GM21367 (cell line): ENCODE measurements at regions not wholly inside any gene's neighbourhood (a gene's known extent, or its start where the extent isn't known, plus 50 kb on each side); places are given as distances from the start of the nearest gene placed in this dataset.
"Not testable (repeated sequence)": the region's sequence is repeated elsewhere in the genome, so short reads cannot be mapped to it uniquely, and the experiment has no call there.

ENCODE experiments used
- ATAC-seq: cut with Tn5 transposase; IDR thresholded peaks from one replicate; pipeline ENCODE4 v1.9.1; 2021; ENCODE audit not compliant: unreplicated experiment

DNA sequence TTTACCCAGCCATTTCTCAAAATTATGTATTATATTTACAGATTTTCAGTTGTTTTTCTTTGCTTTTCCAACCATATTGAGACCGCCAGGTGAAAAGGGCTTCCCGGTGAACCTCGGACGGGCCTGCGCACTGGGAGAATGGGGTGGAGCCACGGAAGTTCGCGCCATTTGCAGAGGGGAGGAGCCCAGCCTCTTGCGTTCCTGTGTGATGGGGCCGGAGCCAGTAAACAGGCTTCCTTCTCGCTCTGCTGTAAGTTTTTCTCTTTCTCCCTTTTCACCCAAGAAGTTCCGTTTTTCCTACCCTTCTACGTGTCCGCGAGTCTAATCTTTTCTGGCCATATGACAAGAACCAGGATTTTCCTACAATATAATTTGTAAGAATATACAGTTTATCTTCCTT lies 1108.8 kb upstream of the SEL1L start:
- no peak for ATAC-seq

GRCh38 chr14:82647088-82647810 lies 1113.6 kb upstream of the SEL1L start:
- no peak for ATAC-seq

DNA sequence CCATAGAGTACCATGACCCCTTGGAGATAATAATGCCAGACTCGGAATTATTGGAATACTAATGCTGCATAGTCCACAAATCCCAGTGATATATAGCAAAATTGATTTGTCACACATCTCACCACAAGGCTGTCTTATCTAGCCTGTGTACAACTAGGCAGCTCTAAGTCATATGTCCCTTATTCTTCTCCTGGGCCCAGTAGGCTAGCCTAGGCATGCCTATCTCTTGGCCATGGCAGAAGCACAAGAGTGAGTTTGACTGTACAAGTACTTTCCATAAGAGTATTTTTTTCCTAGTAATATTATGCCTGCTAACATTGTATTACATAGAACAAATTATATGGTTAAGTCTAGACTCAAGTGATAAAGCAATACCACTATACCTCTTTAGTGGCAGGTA lies 1122.1 kb upstream of the SEL1L start:
- ATAC-seq, result no peak

GRCh38 chr14:82657186-82657675 lies 1123.6 kb upstream of the SEL1L start:
- no peak for ATAC-seq

DNA sequence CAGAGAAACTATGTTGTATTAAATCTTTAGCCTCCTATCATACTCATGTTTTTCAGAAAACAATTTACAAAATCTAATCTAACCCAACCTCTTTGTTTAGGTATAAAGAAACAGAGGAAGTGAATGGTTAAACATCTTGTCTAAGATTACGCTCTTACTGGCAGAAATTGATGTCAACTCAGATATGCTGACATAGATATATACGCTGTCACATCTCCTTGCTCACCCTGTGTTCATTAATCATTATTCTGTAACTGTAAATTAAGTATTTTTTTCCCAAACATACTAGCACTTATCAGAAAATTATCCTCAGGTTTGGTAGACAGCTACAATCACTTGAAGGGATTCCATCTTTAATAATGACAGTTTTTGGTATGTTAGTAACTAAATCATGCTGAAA lies 1127.6 kb upstream of the SEL1L start:
- ATAC-seq, result no peak

DNA sequence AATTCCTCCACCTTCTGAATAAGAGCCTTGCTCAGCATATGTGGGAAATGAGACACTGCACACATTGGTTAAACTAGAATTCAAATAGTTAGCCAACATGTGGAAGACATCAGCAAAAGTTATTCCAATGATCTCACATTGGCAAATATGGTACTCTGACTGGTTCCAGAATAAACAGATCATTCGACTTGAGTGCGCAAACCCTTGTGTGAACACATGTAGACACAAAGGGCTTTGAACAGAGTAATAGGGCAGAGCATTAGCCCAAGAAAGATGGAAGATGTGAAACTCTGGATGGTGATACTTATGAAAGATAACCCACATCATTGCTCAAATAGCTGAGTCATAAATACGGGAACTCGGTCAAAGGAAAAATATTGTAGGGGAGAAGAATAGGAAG lies 1133.4 kb upstream of the SEL1L start:
- ATAC-seq, result no peak

DNA sequence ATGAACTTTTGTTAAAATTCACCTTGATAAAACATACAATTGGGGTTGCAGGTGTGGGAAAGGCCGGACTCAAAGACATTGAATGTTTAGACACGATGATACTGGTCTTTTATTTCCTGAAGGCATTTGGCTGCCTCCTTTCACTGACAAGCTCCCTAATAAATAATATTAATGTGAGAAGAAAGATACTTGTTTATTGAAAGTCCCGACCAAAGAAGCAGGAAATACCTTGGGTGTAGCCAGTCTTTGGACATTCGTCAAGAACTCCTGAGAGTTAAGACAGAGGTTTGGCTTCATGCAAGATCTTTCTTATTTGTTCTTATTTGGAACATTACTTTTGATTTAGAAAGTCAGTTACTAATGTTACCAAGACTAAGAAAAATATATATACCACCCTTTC lies 1133.8 kb upstream of the SEL1L start:
- ATAC-seq, result no peak

GRCh38 chr14:82676403-82676802 lies 1142.8 kb upstream of the SEL1L start:
- no peak for ATAC-seq

GRCh38 chr14:82689948-82690347 lies 1156.3 kb upstream of the SEL1L start:
- no peak for ATAC-seq

DNA sequence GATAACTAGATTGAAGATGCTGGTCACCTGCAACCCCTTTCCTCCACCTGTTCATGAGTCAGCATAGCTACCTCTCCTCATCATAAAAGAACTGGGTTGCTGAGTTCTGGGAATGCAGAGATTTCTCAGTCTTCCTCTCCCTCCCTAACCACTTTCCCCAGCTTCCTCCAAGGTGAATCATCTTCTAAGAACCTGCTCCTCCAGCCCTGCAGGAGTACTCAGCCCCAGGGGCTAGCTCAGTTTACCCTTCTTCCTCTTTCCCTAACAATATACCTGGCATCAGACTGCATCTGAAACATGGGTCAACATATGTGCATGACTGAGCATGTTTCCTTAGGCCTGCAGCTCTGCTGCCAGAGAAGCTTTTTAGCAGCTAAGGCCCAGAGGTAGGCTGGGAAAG lies 1157.5 kb upstream of the SEL1L start:
- ATAC-seq, result not testable (repeated sequence)

DNA sequence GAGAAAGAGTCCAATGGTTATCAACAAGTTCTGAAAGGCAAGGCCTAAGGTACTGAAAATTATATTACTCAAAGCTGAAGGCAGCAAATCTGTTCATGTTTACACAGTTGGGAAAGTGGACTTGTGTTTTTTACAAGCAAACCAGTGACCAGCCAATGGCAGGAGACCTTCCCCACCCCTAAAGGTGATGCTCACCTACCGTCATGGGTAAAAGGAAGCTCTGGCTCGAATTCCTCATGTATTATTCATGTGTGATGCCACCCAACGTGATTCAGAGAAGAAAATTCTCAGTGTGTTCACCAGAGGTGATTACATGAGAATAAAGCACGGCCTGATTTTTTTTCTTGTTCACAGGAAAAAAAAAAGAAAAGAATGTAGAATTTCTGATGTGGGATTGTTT lies 1161.2 kb upstream of the SEL1L start:
- ATAC-seq, result no peak

GRCh38 chr14:82704218-82704617 lies 1170.6 kb upstream of the SEL1L start:
- no peak for ATAC-seq

- no peak for ATAC-seq
Observed at GRCh38 chr14:82710267-82710841, 1176.7 kb upstream of the SEL1L start.

GRCh38 chr14:82719617-82720016 lies 1186.0 kb upstream of the SEL1L start:
- ATAC-seq, result no peak

DNA sequence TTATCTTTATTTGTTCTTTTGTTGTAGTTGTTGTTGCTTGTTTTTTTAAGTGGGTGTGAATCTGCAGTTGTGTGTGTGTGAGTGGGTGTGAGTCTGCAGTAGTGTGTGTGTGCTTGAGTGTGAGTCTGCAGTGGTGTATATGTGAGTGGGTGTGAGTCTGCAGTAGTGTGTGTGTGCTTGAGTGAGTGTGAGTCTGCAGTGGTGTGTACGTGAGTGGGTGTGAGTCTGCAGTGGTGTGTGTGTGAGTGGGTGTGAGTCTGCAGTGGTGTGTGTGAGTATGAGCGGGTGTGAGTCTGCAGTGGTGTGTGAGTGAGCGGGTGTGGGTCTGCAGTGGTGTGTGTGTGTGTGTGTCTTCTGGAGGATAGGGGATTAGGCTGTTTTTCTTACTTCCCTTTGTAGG lies 1186.8 kb upstream of the SEL1L start:
- ATAC-seq, result no peak

DNA sequence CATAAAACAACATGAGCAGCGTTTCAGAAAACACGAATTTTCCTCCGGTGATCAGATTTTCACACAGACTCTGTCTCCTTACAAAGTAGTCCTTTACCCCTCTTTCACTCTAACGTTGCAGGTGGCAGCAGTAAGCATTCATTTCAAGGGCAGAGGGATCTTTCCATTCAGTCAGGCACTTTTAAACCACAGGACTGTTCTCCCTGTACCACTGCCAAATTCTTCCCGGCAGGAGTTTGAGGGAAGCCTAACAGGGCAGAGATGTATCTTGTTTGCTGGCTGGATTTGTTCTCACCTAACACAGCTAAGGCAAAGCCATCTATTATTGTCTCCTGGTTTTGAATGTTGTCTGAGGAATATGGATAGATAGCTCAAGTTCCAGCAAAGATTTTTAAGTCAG lies 1187.3 kb upstream of the SEL1L start:
- ATAC-seq, result no peak

DNA sequence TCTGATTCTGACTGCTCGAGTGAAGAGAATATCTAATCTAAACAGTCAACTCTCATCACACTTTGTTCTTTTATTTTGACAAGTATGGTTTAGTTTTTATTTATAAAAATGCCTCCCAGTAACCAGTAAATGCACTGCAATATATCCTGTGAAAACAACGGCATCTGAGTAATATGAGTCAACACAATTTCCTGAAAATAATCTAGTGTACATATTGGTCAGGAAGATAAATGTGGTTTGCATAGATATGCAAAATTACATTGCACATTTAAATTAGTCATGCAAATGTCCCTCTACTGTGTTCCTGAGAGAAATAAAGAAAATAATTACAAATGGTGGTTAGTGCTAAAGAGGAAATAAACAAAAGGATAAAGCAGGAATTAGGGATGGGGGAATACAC lies 1190.7 kb upstream of the SEL1L start:
- no peak for ATAC-seq

GRCh38 chr14:82725213-82725612 lies 1191.6 kb upstream of the SEL1L start:
- ATAC-seq, result no peak

DNA sequence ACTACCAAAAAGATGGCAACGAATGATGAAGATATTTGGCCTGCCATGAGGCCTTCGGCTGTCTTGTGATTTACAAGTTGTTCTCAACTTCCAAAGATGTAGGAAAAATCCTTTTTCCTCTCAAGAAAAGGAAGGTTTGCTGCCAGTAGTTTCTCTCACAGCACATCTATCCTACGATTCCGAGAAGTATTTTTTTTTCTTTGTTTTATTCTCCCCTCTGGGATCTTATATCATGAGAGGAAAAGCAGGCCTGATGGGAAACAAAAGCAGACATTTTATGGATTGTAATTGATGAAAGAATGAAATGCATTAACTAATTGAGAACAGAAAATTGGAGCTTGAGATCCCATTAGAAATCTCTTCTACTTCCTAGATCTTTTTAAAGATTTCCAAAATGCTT lies 1197.9 kb upstream of the SEL1L start:
- ATAC-seq, result no peak

GRCh38 chr14:82740547-82740946 lies 1206.9 kb upstream of the SEL1L start:
- no peak for ATAC-seq

DNA sequence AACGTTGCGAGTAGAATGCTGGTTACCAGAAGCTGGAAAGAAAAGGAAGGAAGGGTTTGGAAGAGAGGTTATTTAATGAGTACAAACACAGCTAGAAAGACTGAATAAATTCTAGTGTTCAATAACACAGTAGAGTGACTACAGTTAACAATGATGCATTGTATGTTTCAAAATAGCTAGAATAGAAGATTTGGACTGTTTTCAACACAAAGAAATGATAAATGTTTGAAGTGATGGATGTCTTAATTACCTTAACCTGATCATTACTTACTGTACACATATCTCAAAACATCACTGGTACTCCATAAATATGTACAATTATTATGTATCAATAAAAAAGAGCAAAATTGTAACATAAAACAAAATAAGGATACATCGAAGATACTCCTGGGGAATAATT lies 1221.8 kb upstream of the SEL1L start:
- ATAC-seq, result no peak

- ATAC-seq, result no peak
Observed at GRCh38 chr14:82755923-82756322, 1222.3 kb upstream of the SEL1L start.

DNA sequence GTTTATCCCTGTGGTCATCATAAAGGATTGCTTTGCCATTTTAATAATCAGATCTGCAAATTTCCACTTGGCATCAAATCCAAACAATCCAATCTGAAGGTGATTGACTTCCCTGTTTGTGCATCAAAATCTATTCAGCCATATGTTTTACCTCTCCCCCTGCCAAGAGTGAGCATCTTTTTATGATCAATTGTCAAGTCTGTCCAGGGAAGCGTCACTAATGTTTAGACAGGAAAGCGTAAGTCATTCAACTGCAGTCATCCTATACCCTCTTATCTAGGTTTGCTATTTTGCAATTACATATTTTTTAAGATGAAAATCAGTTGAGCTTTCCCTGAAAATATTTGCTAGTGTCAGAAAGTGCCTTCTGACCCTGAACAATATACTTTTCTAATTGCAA lies 1224.1 kb upstream of the SEL1L start:
- no peak for ATAC-seq
